Heart left ventricle (tissue), 13 donors: ENCODE measurements at regions not wholly inside any gene's neighbourhood (a gene's known extent, or its start where the extent isn't known, plus 50 kb on each side); places are given as distances from the start of the nearest gene placed in this dataset.

Source experiments
- POLR2A ChIP-seq, 2 donors: fragments of 450-650 bp; IDR thresholded peaks; one replicate each; pipeline ENCODE4 v1.6.1; 2017; ENCODE audit warnings: antibody characterized with exemption in 2 of 2, mild to moderate bottlenecking in 2 of 2, moderate library complexity in 2 of 2
- TF ChIP-seq, protein P1 (sequence below), 12 donors: fragments of 200-600 bp; sonication (generic) in 4 of 12; IDR thresholded peaks; one replicate each; pipeline versions ENCODE4 v1.5.0 to v1.8.0; 2018 to 2022; ENCODE audit warnings: antibody characterized with exemption in 12 of 12, mild to moderate bottlenecking in 5 of 12
- donor health status: ischemic (EF 13 %, LVEDD 7.1; RV severe dilation, severe dysfunction).
- donor health status: DM: no; HTN: yes; CAD: no.
- donor health status: DM: no; HTN: no; CAD: no.
- donor health status: ischemic (EF 25% LVEDD 6.9; RV normal size, moderate dysfunction).
- donor health status: ischemic (EF 25% LVEDD 5.7; RV mildly dilated, moderate dysfunction).
- donor health status: ischemic (EF 35%, LVEDD 5.7; RV mildly dilated, moderate dysfunction).
- donor health status: nonischemic (EF 11% LVEDD 7.7; RV severe dilation, severe dysfunction).
- donor health status: DM: yes; HTN: yes; CAD: no.
- donor health status: PGD.
- donor health status: ischemic (EF 29% LVEDD 5.4; RV normal size, mild dysfunction).
- donor health status: nonischemic (EF 23%, LVEDD 6.1; RV moderate dilation, normal function).

DNA sequence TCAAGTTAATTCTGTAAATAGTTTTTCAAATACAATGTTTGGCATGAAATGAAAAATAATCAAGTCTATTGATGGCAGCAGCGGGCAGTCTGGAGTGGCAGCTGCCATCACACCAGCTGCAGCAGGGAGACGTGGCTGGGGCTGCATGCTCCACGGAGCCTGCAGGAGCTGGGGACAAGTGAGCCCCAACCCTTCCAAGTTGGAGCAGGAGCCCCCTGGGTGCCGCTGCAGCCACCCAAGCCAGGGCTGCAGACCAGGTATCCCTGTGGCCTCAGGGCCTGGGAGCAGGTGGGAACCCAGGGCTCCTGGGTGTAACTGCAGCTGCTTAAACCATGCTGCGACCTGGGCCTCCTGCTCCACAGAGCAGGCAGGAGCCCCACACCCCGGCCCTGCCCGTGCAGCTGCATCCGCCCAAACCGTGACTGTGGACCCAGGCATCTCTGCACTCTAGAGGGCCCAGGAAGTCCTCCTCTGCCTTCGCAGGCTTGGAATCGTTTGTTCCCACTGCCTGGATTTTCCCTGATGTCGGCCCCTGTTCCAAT lies 257.4 kb downstream of the PLOD2 start:
- TF ChIP-seq, protein P1, sequence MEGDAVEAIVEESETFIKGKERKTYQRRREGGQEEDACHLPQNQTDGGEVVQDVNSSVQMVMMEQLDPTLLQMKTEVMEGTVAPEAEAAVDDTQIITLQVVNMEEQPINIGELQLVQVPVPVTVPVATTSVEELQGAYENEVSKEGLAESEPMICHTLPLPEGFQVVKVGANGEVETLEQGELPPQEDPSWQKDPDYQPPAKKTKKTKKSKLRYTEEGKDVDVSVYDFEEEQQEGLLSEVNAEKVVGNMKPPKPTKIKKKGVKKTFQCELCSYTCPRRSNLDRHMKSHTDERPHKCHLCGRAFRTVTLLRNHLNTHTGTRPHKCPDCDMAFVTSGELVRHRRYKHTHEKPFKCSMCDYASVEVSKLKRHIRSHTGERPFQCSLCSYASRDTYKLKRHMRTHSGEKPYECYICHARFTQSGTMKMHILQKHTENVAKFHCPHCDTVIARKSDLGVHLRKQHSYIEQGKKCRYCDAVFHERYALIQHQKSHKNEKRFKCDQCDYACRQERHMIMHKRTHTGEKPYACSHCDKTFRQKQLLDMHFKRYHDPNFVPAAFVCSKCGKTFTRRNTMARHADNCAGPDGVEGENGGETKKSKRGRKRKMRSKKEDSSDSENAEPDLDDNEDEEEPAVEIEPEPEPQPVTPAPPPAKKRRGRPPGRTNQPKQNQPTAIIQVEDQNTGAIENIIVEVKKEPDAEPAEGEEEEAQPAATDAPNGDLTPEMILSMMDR (IDR thresholded peaks at IDR 0.05), result no peak
- no peak for TF ChIP-seq POLR2A (IDR thresholded peaks at IDR 0.05)
